Activated CD8-positive, alpha-beta memory T cell treated with anti-CD3 and anti-CD28 coated beads, Interleukin-2, amount 50 U/mL, for 24 hours (primary cell): ENCODE measurements at regions not wholly inside any gene's neighbourhood (a gene's known extent, or its start where the extent isn't known, plus 50 kb on each side); places are given as distances from the start of the nearest gene placed in this dataset.
"Not testable (repeated sequence)": the region's sequence is repeated elsewhere in the genome, so short reads cannot be mapped to it uniquely, and the experiment has no call there.

ENCODE experiments used
- DNase-seq: peaks from one replicate; pipeline ENCODE4 v3.0.0-alpha.2; 2020; ENCODE audit errors: extremely low read depth

GRCh38 chr5:148741766-148742165 is 84.6 kb upstream of the ADRB2 start:
- not testable (repeated sequence) for DNase-seq

- DNase-seq: not testable (repeated sequence)
Observed at GRCh38 chr5:148744380-148744779, 82.0 kb upstream of the ADRB2 start.

GRCh38 chr5:148746826-148747535 is 79.4 kb upstream of the ADRB2 start:
- DNase-seq: no peak

GRCh38 chr5:148747536-148747906 is 78.9 kb upstream of the ADRB2 start:
- DNase-seq: no peak

GRCh38 chr5:148748702-148749392 is 77.6 kb upstream of the ADRB2 start:
- DNase-seq: no peak

- DNase-seq: no peak
Observed at GRCh38 chr5:148750614-148751013, 75.8 kb upstream of the ADRB2 start.

GRCh38 chr5:148751025-148751424 is 75.4 kb upstream of the ADRB2 start:
- no peak for DNase-seq

GRCh38 chr5:148752375-148752774 is 74.0 kb upstream of the ADRB2 start:
- DNase-seq: not testable (repeated sequence)

GRCh38 chr5:148759101-148759500 is 67.3 kb upstream of the ADRB2 start:
- no peak for DNase-seq

- no peak for DNase-seq
Observed at GRCh38 chr5:148760945-148761638, 65.3 kb upstream of the ADRB2 start.

GRCh38 chr5:148763996-148764395 is 62.4 kb upstream of the ADRB2 start:
- no peak for DNase-seq

GRCh38 chr5:148765061-148765460 is 61.4 kb upstream of the ADRB2 start:
- DNase-seq: no peak

- DNase-seq: no peak
Observed at GRCh38 chr5:148768806-148769415, 57.5 kb upstream of the ADRB2 start.

- DNase-seq: no peak
Observed at GRCh38 chr5:148769941-148770340, 56.5 kb upstream of the ADRB2 start.

- no peak for DNase-seq
Observed at GRCh38 chr5:148774313-148774712, 52.1 kb upstream of the ADRB2 start.

GRCh38 chr5:148776261-148776660 is 50.1 kb upstream of the ADRB2 start:
- no peak for DNase-seq
